PFSK-1 (cell line): ENCODE measurements at regions not wholly inside any gene's neighbourhood (a gene's known extent, or its start where the extent isn't known, plus 50 kb on each side); places are given as distances from the start of the nearest gene placed in this dataset.

Source experiments
- FOXP2 ChIP-seq: optimal IDR thresholded peaks from 2 replicates; pipeline ENCODE3; 2011; ENCODE audit warnings: borderline replicate concordance, control low read depth, inconsistent platforms; ENCODE audit not compliant: insufficient read depth; ENCODE audit errors: extremely low read length, extremely low read depth
- POLR2AphosphoS5 ChIP-seq: IDR thresholded peaks from 2 replicates; pipeline ENCODE4 v1.6.1; 2012; ENCODE audit warnings: low read depth, mild to moderate bottlenecking, control low read depth, low read length, moderate library complexity
- SIN3A ChIP-seq: IDR thresholded peaks from 2 replicates; pipeline ENCODE4 v1.6.1; 2012; ENCODE audit warnings: mild to moderate bottlenecking, low read length, moderate library complexity, borderline replicate concordance; ENCODE audit not compliant: insufficient read depth
- TAF1 ChIP-seq: IDR thresholded peaks from 2 replicates; pipeline ENCODE4 v1.6.1; 2012; ENCODE audit warnings: low read length, control low read depth, borderline replicate concordance; ENCODE audit not compliant: insufficient read depth
- TF ChIP-seq, protein P1 (sequence below), 2 experiments: IDR thresholded peaks; 2 replicates each; pipeline versions ENCODE4 v1.6.1 to v1.8.0; 2011 to 2012; ENCODE audit warnings: low read depth in 2 of 2, low read length in 2 of 2, control low read depth in 1 of 2, inconsistent platforms in 1 of 2, mild to moderate bottlenecking in 1 of 2, moderate library complexity in 1 of 2; ENCODE audit not compliant: insufficient read depth in 1 of 2

DNA sequence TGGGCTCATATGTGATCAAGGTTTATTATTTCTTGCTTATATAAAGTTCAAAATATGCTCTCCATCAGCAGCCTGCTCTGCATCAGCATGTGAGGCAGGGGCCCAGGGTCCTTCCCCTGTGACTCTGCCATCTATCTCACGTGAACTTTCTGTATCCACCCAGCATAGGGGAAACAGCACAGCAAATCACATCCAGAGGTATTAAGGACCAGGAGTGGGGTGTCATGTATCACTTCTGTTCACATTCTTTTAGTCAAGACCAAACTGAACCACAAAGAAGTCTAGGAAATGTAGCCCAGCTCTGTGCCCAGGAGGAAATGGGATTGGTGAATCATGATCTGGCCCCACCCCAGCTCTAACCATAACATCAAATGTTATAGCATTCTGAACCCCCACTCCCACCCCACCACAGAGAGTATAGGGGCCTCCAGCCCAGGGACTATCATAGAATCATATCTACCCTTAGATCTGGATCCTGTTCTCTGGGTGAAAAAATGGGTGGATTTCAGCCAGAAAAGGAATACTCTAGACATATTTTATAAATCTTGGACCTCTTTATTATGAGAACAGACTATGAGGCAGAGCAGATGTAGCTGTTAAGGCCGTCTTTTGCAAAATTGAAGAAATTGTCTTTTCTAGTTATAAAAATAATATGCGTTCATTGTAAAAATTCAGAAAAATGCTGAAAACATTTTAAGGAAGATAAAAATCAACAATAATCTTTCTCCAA, 473.7 kb downstream of the ARHGEF28 start:
- TF ChIP-seq POLR2AphosphoS5 (no peak), FOXP2 (no peak), TAF1 (no peak), SIN3A (no peak)
- TF ChIP-seq, protein P1, sequence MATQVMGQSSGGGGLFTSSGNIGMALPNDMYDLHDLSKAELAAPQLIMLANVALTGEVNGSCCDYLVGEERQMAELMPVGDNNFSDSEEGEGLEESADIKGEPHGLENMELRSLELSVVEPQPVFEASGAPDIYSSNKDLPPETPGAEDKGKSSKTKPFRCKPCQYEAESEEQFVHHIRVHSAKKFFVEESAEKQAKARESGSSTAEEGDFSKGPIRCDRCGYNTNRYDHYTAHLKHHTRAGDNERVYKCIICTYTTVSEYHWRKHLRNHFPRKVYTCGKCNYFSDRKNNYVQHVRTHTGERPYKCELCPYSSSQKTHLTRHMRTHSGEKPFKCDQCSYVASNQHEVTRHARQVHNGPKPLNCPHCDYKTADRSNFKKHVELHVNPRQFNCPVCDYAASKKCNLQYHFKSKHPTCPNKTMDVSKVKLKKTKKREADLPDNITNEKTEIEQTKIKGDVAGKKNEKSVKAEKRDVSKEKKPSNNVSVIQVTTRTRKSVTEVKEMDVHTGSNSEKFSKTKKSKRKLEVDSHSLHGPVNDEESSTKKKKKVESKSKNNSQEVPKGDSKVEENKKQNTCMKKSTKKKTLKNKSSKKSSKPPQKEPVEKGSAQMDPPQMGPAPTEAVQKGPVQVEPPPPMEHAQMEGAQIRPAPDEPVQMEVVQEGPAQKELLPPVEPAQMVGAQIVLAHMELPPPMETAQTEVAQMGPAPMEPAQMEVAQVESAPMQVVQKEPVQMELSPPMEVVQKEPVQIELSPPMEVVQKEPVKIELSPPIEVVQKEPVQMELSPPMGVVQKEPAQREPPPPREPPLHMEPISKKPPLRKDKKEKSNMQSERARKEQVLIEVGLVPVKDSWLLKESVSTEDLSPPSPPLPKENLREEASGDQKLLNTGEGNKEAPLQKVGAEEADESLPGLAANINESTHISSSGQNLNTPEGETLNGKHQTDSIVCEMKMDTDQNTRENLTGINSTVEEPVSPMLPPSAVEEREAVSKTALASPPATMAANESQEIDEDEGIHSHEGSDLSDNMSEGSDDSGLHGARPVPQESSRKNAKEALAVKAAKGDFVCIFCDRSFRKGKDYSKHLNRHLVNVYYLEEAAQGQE (IDR thresholded peaks at IDR 0.05; ENCODE audit: insufficient read depth in 1 of 2, low read depth in 2 of 2, low read length in 2 of 2), result no peak

DNA sequence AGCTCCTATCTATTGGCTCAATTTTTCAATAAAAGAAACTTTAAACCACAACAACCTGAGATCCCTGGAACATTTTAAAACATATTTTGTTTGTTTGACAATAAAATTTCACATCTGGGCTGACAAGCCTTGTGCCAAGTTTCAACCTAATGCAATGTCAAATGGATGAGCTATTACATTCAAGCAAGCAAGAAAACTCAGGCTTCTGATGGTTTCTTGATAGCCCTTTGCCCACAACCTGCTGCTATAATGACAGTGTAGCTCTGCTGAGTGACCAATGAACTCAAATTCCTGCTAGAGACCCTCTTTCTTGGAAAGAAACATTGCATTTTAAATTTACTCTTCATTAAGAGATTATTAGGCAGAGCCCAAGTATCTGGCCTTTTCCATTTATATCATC, 472.9 kb downstream of the ARHGEF28 start:
- TF ChIP-seq, protein P1 (IDR thresholded peaks at IDR 0.05; ENCODE audit: insufficient read depth in 1 of 2, low read depth in 2 of 2, low read length in 2 of 2), result no peak

DNA sequence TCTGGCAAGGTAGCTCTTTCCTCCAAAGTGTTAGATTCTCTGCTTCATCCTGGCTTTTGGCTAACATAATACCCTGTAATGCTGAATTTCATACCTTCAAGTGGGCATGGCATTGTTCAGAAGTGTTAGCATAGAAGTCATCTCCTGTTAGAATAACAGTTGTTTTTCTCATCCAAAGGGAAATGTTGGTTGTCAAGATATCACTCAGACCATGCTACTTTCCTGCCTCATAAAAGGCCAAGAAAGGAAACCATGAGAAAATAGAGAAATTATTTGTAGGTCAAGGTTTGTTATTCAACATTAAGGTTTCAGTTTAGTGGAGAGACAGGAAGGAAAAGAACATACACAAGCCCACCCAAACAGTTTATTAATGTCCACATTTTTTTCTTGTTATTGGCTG, 472.5 kb downstream of the ARHGEF28 start:
- TF ChIP-seq SIN3A (no peak), FOXP2 (no peak), POLR2AphosphoS5 (no peak), TAF1 (no peak)
- TF ChIP-seq, protein P1 (IDR thresholded peaks at IDR 0.05; ENCODE audit: insufficient read depth in 1 of 2, low read depth in 2 of 2, low read length in 2 of 2), result no peak

DNA sequence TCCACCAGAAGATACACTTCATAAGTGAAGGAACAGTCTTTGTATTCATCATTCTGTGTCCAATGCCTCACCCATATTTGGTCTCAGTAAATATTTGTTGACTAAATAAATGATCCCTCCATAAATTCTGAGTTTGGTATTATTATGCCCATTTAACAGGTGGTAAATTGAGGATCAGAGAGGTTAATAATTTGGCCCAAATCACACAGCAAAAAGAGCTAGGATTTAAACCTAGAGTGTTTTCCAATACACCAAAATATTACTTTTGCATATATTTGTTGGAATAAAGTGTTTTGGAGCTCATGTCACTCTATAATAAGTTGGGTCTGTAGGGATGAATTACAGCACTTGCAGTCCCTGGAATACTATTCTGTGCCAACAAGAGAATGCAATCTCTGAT, 470.3 kb downstream of the ARHGEF28 start:
- TF ChIP-seq TAF1 (no peak), POLR2AphosphoS5 (no peak), SIN3A (no peak), FOXP2 (no peak)
- TF ChIP-seq, protein P1 (IDR thresholded peaks at IDR 0.05; ENCODE audit: insufficient read depth in 1 of 2, low read depth in 2 of 2, low read length in 2 of 2), result no peak

DNA sequence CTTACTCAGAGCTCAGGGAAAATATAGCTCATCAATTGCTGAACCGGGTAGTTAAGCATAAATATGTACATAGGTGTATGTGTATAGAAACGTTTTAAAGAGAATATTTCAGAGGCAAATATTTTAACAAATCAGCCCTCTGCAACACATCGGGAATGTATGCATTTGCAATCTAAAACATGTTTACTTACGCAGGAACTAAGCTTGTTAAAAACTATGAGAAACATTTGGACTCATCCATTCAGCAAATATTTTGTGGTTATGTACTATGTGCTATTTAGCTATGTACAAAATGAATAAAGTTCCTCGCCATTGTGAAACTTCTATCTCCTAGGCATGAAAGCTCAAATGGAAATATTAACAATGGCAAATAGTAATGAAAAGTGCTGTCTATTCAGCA, 469.9 kb downstream of the ARHGEF28 start:
- TF ChIP-seq POLR2AphosphoS5 (no peak), TAF1 (no peak), FOXP2 (no peak), SIN3A (no peak)
- TF ChIP-seq, protein P1 (IDR thresholded peaks at IDR 0.05; ENCODE audit: insufficient read depth in 1 of 2, low read depth in 2 of 2, low read length in 2 of 2), result no peak
